ENCODE measurements at regions not wholly inside any gene's neighbourhood (a gene's known extent, or its start where the extent isn't known, plus 50 kb on each side); places are given as distances from the start of the nearest gene placed in this dataset.

- no peak overlapping the region for H3K4me3 ChIP-seq (ENCODE audit: low read length)
- H2AFZ ChIP-seq (ENCODE audit: low read length): no peak overlapping the region
- H3F3A ChIP-seq (ENCODE audit: insufficient read depth, low read length): no peaks in the 10 kb centered on the region
- no peak overlapping the region for H3K4me2 ChIP-seq (ENCODE audit: low read depth, low read length)
- H4K20me1 ChIP-seq (ENCODE audit: insufficient read depth, low read length): no peaks in the 10 kb centered on the region
- TF ChIP-seq EZH2phosphoT487 (IDR thresholded peaks at IDR 0.05; ENCODE audit: low read length) (no peak), EZH2 (optimal IDR thresholded peaks at IDR 0.05; ENCODE audit: low read depth, low read length) (no peak), CTCF (IDR thresholded peaks at IDR 0.05; ENCODE audit: low read length) (no peak)
- no peak for DNase-seq
- no peak overlapping the region for H3K27ac ChIP-seq (ENCODE audit: low read length)
- no peaks in the 10 kb centered on the region for H3K36me3 ChIP-seq (replicated peaks; ENCODE audit: insufficient read depth, low read length)
- H3K9me3 ChIP-seq (replicated peaks; ENCODE audit: insufficient read depth, low read length): no peaks in the 10 kb centered on the region
- H3K9me2 ChIP-seq (replicated peaks; ENCODE audit: insufficient read depth, low read length): no peaks in the 10 kb centered on the region
- H3K27me3 ChIP-seq (replicated peaks; ENCODE audit: insufficient read depth, low read length): no peaks in the 10 kb centered on the region
- no peaks in the 10 kb centered on the region for H3K4me1 ChIP-seq (ENCODE audit: low read length)
- no peaks in the 10 kb centered on the region for H3K79me2 ChIP-seq (ENCODE audit: low read length)
- H3K9ac ChIP-seq (ENCODE audit: low read length): no peak overlapping the region
These were observed 652.6 kb downstream of the CCDC171 start for GRCh38 chr9:16205455-16205854.

- no peaks in the 10 kb centered on the region for H3K36me3 ChIP-seq (replicated peaks; ENCODE audit: insufficient read depth, low read length)
- H4K20me1 ChIP-seq (ENCODE audit: insufficient read depth, low read length): no peaks in the 10 kb centered on the region
- no peaks in the 10 kb centered on the region for H3K4me1 ChIP-seq (ENCODE audit: low read length)
- H2AFZ ChIP-seq (ENCODE audit: low read length): no peak overlapping the region
- no peaks in the 10 kb centered on the region for H3K9me2 ChIP-seq (replicated peaks; ENCODE audit: insufficient read depth, low read length)
- H3K27me3 ChIP-seq (replicated peaks; ENCODE audit: insufficient read depth, low read length): no peaks in the 10 kb centered on the region
- H3K4me2 ChIP-seq (ENCODE audit: low read depth, low read length): peak overlapping the region; percentile 65; the same call in 1 of the 2 replicates
- peak overlapping the region; percentile 61; the same call in 1 of the 2 replicates for H3K27ac ChIP-seq (ENCODE audit: low read length)
- H3K4me3 ChIP-seq (ENCODE audit: low read length): no peak overlapping the region
- H3K79me2 ChIP-seq (ENCODE audit: low read length): no peaks in the 10 kb centered on the region
- no peaks in the 10 kb centered on the region for H3F3A ChIP-seq (ENCODE audit: insufficient read depth, low read length)
- no peak overlapping the region for H3K9ac ChIP-seq (ENCODE audit: low read length)
- H3K9me3 ChIP-seq (replicated peaks; ENCODE audit: insufficient read depth, low read length): no peaks in the 10 kb centered on the region
- TF ChIP-seq EZH2phosphoT487 (IDR thresholded peaks at IDR 0.05; ENCODE audit: low read length) (no peak), EZH2 (optimal IDR thresholded peaks at IDR 0.05; ENCODE audit: low read depth, low read length) (no peak), CTCF (IDR thresholded peaks at IDR 0.05; ENCODE audit: low read length) (no peak)
- peak; percentile 7 for DNase-seq
These were observed 653.7 kb downstream of the CCDC171 start for GRCh38 chr9:16206518-16206917.

- Histone ChIP-seq H3K4me1 (ENCODE audit: low read length) (no peaks in the 10 kb centered on the region), H3K27me3 (replicated peaks; ENCODE audit: insufficient read depth, low read length) (no peaks in the 10 kb centered on the region), H3F3A (ENCODE audit: insufficient read depth, low read length) (no peaks in the 10 kb centered on the region), H3K9ac (ENCODE audit: low read length) (peak overlapping the region; percentile 41; the same call in 1 of the 2 replicates), H3K79me2 (ENCODE audit: low read length) (no peaks in the 10 kb centered on the region), H3K36me3 (replicated peaks; ENCODE audit: insufficient read depth, low read length) (no peaks in the 10 kb centered on the region), H3K4me3 (ENCODE audit: low read length) (peak overlapping the region; percentile 51), H2AFZ (ENCODE audit: low read length) (peak overlapping the region; percentile 65), H3K4me2 (ENCODE audit: low read depth, low read length) (peak overlapping the region; percentile 65), H3K27ac (ENCODE audit: low read length) (peak overlapping the region; percentile 61; the same call in 1 of the 2 replicates), H3K9me2 (replicated peaks; ENCODE audit: insufficient read depth, low read length) (no peaks in the 10 kb centered on the region), H3K9me3 (replicated peaks; ENCODE audit: insufficient read depth, low read length) (no peaks in the 10 kb centered on the region), H4K20me1 (ENCODE audit: insufficient read depth, low read length) (no peaks in the 10 kb centered on the region)
- TF ChIP-seq CTCF (IDR thresholded peaks at IDR 0.05; ENCODE audit: low read length): no peak
- TF ChIP-seq EZH2 (optimal IDR thresholded peaks at IDR 0.05; ENCODE audit: low read depth, low read length): no peak
- no peak for TF ChIP-seq EZH2phosphoT487 (IDR thresholded peaks at IDR 0.05; ENCODE audit: low read length)
- peak; percentile 76 for DNase-seq
These were observed 654.3 kb downstream of the CCDC171 start for GRCh38 chr9:16207161-16207560.

All from MM.1S (cell line).